Hippocampal formation (tissue), 2 donors: ENCODE measurements at regions not wholly inside any gene's neighbourhood (a gene's known extent, or its start where the extent isn't known, plus 50 kb on each side); places are given as distances from the start of the nearest gene placed in this dataset.
A peak's percentile ranks its signal among the peaks of the same experiment; 100 is the strongest.

ENCODE experiments used
- DNase-seq, 2 donors: peaks; one replicate each; lab custom pipeline; 2025; lab: John Stamatoyannopoulos, UW

DNA sequence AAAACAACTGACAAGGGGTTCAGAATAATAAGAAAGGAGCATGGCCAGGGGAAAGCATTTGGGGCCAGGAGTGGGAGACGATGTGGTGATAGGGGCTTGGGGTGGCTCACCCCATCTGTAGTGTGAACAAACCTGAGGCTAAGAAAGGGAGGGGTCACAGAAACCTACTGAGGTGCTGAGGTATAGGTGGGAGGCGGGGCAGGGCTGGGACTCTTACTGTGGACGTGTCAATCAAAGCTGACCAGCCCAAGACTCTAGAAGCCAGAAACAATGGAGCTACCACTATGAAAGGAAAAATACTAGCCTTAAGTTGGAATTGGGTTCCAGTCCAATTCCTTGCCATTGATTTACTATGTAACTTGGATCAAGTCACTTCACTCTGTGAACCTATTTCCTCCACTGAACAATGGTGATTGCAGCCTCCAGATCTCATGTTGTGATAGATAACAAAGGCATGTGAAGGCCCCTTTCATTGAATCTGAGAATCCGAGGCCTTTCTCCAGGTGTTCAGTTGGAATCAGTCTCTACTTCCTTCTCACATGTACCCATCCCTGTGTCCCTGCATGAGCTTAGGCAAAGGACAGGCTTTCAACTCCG is 260.9 kb upstream of the HES1 start:
- no peak for DNase-seq

DNA sequence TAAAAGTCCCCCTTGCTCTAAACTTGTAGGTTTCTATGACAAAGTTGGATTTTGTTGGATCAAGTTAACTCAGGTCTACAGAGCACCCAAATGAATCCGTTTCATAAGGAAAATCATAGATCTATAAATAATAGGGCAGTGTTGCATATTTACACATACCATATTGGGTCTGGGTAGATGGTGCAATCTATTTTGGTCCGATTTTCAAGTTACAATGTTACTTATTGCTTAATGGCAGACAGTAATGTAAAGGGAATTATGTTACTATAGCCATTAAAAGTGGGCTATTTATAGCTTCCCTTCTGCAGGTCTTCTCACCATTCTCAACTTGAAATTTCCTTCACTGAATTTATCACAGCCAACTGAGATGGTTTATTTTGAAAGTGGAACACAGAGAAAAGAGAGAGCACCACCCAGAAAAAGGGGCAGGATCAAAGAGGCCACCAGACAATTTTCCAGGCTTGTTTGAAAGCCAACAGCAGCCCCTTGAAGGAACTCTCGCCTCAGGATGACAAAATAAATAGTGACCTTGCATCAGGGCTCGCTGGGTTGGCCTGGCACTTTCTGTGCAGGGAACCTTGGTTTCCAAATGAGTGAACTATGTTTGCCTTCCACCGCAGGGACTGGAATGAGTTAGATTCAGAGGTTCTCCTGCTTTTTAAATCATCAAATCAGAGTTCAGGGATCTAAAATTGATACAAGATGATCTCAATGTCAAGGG is 260.2 kb upstream of the HES1 start:
- no peak for DNase-seq

DNA sequence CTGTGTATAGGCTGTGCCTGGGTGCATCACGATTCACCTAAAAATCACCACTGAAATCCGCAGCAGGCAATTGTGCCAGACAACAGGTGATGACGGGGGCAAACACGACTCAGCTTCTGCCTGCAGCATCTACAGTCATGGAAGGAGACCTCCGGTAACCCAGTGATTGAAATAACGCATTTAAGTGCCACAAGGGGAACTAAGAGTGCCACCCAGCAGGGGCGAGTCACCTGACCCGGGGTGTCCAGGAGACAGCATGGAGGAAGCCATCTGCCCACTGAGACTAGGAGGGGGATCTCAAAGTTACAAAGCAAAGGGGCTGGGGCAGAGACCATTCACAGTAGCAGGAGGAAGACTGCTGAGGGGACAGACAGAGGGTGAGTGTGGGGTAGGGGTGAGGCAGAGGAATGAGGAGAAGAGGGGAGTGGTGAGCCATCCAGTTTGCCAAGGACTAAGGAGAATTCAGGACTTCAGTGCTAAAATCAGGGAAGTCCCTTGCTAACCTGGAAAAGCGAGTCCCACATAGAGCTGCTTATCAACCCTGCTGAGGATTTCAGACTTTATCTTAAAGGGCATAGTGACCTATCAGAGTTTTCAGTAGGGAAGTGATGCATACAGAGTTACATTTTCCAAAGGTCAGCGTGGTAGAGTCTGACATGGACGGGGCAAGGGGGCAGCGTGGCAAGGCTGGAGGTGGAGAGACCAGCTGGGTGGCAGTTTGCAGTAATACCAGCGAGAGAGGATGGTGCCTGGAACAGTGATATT is 256.7 kb upstream of the HES1 start:
- DNase-seq = no peak

DNA sequence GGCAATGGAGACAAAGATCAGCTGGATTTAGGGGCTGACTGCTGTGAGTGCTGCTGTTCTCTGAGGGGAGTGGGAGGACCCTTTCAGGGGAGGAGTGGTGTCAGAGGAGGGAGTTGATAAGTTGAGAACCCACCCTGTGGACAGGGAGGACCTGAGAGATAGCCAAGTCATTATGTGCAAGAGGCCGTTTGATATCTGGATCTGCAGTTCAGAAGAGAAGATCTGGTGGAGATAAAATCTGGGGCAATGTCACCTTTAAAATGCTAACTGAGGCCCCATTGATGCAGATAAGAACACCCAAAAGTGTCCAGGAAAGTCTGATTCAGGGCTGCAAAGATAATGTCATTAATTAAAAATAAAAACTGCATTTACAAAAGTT is 256.1 kb upstream of the HES1 start:
- no peak for DNase-seq

DNA sequence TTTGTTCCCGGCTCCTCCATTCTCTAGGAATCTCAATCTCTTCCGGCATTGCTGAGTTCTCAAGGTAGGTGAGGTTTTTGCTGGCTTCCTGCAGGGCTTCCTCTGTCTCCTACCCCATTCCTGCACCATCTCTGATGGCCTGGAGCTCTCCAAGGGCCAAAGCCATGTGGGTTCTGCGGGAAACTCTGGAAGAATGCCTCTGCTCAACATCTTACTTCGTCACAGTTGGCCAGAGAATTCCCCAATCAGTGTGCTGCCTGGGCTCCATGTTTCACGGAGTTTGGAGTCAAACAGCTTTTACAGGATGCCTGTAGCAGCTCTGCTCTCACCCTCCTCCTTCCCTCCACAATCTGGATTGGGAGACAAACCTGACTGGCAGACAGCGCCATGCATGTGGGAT is 253.9 kb upstream of the HES1 start:
- no peak for DNase-seq

DNA sequence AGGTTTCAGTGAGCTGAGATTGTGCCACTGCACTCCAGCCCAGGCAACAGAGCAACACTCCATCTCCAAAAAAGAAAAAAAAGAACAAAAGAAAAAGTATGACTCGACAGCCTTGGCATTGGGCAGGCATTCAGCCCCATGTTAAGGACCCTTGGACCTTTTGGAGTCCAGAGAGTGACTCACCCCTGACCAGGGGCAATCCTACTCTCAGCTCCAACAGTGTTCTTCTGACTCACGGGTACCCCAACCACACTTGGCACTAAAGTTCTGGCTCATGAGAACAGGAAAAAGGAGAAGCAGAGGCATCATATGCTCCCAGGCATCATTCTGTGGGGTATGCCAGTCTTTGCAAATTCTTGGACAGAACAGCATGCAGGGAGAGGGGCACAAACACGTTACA is 252.4 kb upstream of the HES1 start:
- DNase-seq = no peak

DNA sequence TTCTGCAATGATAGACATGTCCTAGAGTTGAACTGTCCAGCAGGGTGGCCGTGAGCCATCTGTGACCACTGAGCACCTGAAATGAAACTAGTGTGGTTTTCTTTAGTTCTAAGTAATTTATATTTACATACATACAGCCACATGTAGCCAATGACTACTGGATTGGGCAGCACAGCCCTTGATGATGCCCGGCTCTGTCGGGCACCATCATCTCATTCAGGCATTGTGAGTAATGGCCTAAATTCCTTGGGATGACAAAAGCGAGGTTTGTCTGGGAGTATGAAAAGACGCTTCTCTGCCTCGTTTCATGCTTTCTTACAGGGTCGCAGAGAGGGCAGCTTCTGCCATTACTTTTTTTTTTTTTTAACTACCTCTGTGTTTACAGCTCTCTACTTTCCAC is 251.9 kb upstream of the HES1 start:
- DNase-seq = no peak

DNA sequence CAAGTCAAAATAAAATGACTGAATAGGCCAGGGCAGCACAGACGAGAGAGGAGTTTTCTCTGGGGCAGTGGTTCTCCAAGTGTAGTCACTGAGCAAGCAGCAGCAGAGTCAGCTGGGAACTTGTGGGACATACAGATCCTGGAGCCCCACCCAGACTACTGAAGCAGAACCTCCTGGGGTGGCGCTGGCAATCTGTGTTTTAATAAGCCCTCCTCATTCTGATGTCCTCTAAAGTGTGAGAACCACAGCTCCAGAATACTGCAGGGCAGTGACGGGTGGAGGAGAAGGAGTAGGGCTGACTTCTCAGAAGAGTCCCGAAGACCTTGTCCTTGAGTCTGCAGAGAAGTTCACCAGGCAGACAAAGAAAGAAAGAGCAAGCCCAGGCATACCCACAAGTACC is 251.3 kb upstream of the HES1 start:
- no peak for DNase-seq

DNA sequence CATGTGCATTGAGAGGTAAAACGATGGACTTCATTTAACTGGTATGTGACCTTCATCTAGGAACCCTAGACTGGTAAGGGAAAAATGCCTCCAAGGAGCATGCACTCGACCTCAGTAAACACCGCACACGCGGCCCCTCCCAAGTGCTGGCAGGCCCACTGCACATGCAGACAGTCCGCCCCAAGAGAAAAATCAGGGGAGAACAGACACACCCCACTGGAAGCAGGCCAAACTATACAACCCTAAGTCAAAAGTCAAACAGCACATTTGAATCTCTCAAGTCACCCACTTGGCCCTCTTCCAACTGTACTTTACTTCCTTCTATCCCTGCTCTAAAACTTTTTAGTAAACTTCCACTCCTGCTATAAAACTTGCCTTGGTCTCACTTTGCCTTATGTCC is 250.1 kb upstream of the HES1 start:
- DNase-seq = no peak

DNA sequence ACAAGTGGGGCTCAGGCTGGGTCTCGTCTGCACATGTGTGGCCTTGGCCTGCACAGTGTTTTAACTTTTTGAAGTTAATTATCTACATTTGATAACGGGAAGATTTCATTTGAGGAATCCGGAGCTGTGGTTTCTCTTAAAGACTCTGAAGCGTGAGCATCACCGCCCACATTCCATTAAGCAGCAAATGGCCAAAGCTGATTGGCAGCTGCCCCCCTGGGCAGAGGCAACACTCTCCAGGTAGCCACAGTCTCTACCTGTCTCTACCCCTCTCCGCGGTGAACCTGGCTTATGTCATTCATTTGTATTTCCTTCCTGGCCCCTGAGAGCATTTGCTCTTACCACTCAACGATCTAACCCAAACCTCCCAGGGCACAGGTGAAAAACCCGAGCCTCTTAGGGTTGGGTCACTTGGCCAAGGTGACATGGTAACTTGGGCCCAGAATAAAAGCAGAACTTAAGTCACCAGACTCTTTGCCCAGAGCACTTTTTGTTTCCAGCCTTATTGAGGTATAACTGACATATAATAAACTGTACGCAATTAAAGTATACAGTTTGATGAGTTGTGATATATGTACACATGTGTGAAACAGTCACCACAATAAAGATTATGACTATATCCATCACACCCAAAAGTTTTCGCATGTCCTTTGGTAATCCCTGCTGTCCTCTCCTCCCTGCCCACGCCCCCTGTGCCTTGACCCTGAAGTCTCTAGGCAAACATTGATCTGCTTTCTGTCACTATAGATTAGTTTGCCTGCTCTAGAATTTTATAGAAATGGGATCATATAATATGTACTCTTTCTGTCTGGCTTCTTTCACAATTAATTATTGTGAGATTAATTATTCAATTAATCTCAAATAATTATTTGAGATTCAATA is 245.7 kb upstream of the HES1 start:
- DNase-seq = no peak

DNA sequence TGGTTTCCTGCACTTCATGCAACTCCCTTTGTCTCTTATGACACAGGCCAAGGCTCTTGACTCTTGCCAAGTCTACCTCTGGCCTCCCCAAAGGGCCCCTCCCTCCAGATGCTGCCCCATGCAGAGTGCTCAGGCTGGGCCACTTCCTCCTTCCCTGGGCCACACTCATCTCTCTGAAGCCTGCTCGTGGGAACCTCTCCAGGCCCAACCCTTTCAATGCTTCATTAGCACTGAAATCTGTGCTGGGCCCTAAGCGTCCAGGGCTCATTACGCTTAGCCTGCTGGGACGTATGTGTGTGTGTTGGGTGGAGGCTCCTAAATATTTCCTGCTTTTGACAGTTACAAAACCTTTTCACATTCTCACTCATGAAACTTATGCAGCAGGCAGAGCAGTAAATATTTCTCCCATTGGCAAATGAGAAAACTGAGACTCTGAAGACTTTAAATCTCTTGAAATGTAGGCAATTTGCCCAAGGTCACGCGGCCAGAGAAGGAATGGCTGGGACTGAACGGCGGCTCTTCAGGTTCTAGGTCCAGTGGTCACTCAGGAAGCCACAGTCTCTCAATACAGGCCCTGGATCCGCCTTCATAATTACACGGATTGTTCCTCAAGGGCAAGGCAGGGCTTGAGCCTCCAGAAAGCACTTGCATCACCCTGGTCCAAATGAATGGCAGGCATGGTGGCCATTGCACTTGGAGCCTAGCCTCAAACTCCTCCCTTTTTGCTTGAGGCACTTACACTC is 241.7 kb upstream of the HES1 start:
- DNase-seq = no peak

DNA sequence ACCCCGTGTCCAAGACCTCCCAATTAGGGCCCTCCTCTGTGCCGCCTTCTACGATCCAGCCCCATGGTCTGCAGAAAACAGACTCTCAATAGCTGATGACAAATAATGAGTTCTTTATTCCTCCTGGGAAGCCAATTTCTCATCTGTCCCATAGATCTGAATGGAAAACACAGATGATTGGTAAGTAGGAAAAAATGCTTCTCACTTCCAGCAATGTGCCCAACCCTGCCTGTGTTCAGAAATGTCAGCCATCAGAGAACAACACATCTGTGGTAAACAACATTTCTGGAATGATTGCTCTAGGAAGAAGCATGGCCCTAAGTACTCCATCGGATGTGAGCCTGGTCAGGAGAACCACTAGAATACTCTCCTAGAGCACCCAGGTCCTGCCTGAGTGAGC is 240.5 kb upstream of the HES1 start:
- DNase-seq = no peak

DNA sequence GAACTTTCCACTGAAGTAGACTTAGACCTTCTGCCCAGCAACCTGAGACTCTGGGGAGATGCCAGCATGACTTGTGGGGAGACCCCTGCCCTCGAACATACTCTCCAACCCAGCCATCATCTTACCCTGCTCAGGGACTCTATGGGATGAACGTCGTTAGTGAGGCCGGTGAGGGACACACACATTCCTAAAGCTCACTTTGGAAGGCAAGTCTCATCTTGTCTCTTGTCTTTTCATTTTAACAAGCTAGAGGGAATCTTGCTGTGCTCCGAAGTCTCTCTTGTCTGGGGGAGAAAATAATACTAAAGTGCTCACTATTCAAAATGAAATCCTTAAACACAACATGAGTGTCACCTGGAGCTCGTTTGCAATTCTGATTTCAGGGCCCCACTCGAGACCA is 239.5 kb upstream of the HES1 start:
- DNase-seq = no peak

DNA sequence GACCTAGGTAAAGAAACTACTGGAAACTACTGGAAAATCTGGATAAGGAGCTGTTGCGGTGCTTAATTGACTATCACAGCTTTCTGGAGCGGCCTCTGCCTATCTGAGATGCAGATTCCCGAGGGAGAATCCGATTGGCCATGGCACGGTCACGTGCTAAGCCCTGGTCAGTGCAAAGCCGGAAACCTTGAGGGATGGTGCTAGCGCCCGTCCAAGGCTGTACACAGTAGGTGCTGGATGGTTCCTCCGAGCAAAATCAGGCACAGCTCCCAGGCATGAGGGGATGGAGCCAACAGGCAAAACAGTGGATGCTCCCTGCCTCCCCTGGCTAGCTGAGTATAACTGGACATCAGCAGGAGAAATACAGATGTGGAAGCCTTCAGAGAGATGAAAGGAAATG is 238.7 kb upstream of the HES1 start:
- no peak for DNase-seq

DNA sequence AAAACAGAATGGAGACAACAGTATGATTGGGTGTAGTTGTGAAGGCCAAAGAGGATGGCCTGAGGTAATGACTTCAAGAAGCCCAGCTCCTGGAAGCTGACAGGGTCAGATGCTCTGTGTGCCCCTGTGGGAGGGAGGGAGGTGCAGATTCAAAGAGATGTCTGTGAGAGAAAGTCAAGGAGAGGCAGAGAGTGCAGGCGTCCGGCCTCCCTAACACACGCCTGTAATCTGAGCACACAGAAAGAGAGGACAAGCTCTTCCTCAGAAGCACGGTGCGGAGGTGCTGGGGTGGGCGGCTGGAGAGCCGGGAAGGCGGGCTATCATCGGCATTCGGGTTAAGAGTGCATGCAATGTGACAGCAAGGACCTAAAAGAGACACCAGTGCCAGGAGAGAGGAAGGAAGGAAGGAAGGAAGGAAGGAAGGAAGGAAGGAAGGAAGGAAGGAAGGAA is 238.2 kb upstream of the HES1 start:
- no peak for DNase-seq

DNA sequence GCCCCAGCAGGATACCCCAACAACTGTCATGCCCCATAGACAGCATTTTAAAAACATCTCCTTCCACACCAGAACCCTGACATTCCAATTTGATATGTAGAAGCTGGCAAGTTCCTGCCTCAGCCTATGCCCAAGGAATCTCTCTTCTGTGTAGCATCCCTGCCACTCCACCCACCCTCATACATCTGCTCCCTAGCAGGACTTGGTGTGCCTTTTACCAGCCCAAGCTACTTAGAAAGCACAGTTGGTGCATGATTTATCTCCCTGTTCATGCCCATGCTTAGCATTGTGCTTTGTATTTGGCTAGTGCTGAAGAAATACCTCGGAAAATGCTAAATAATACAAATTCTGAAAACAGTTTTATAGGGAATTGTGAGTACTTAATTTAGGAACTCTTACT is 236.9 kb upstream of the HES1 start:
- peak in 1 of 2 donors; percentile 2 for DNase-seq

DNA sequence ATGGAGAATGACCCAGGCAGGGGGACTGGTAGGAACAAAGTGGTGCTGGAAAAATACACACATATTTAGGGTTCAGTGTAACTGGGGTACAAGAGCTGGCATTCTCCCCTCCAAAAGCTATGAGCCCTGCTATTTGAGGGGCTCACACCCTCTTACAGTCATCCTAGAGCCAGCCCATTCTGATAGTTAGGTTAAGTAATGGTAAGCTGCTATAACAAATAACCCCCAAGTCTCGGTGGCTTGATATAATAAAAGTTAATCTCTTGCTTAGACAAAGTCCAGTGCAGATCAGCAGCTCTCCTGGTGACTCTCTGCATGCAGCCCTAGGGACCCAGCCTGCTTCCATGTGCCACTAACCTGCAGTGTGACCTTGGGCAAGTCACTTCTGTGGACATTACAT is 234.9 kb upstream of the HES1 start:
- DNase-seq = no peak

DNA sequence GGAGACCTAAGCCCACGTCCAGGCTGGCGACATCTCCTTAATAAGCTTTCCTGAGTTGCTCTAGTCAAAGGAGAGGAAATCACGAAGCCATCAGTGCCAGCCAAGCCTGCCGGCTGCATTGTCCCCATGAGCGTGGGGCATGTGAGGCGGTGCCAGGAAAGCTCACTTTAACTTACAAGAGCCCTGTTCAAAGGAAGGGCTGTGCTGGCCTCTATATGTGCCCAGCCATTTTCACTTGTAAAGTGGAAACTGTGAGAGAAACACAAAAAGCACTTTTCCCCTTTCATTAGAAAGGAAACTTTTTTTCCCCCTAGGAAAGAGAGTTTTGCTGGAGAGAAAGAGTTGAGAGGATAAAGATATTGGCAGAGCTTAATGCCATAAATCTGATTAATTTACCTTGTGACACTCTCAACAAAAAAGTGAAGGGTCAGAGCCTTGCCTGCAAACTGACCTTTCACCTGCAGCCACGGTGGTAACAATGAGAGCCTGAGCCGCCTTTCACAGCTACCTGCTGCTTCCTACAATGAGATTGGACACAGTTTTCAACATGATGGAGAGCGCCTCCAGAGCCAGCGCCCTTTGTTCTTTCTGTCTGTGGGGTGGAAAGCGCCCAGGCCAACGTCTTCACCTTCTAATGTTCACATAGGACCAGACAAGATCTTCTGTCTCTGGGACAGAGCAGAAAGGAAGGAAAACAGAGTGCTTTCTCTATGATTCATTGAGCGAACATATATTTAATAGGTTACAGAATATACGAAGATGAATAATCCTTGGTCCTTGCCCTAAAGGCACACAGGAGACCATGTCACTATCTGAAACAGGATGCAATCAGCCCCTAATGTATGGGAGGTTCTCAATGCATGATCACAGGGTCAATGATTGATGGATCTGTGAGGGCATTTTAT is 233.1 kb upstream of the HES1 start:
- DNase-seq = no peak

DNA sequence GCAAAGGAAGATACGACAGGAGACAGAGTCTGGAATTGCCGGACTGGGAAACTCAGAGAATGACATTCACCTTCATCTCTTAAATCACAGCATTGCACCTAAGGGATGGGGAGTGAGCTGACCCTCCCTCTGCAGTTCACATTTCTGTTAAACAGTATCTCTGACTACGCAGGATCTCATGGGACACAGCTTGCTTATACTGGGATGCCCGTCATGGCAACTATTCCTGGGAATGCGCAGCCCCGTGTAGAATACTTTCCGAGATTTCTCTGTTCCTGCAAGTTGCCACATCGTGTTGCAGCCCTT is 232.5 kb upstream of the HES1 start:
- DNase-seq = no peak

DNA sequence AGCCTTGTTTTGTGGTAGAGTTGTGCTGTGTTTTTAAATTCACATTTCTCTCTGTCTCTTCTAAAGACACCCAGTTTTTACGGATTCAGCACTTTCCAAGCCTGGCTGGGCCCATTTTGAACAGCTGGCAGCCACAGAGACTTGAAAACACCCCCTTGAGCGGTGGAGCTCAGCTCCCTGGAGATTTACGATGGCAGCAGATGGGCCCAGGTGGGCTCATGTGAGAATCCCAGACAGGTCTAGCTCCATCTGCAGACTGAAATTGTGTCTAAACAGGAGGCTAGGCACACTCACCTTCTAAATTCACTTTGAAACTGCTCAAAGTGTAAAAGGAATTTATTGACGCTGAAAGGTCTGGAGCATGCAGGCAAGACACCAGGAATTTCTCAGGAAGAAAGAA is 232.0 kb upstream of the HES1 start:
- DNase-seq = peak in 1 of 2 donors; percentile 9
